ENCODE measurements at regions not wholly inside any gene's neighbourhood (a gene's known extent, or its start where the extent isn't known, plus 50 kb on each side); places are given as distances from the start of the nearest gene placed in this dataset.
A peak's percentile ranks its signal among the peaks of the same experiment; 100 is the strongest.

- in situ Hi-C loops (cut with HindIII; ENCODE audit: low sequenced_read_pairs) = no loop called here
- no peak overlapping the region for H3K4me3 ChIP-seq (ENCODE audit: low read depth, low read length)
- no peak for DNase-seq (ENCODE audit: low read depth, low spot score)
- TF ChIP-seq CTCF (IDR thresholded peaks at IDR 0.05; ENCODE audit: low read depth, low read length) = no peak
These were observed 335.9 kb upstream of the AADAT start for GRCh38 chr4:170425521-170426143.

GRCh38 chr4:170425040-170425439 is 335.3 kb upstream of the AADAT start:
- in situ Hi-C loops (cut with HindIII; ENCODE audit: low sequenced_read_pairs) = no loop called here
- no peak for TF ChIP-seq CTCF (IDR thresholded peaks at IDR 0.05; ENCODE audit: low read depth, low read length)
- DNase-seq (ENCODE audit: low read depth, low spot score) = no peak
- H3K4me3 ChIP-seq (ENCODE audit: low read depth, low read length) = no peak overlapping the region

- in situ Hi-C loops (cut with HindIII; ENCODE audit: low sequenced_read_pairs) = no loop called here
- TF ChIP-seq CTCF (IDR thresholded peaks at IDR 0.05; ENCODE audit: low read depth, low read length) = no peak
- no peak overlapping the region for H3K4me3 ChIP-seq (ENCODE audit: low read depth, low read length)
- DNase-seq (ENCODE audit: low read depth, low spot score) = peak; percentile 36
These were observed 333.4 kb upstream of the AADAT start for GRCh38 chr4:170423137-170423536.

GRCh38 chr4:170420255-170420693 is 330.5 kb upstream of the AADAT start:
- in situ Hi-C loops (cut with HindIII; ENCODE audit: low sequenced_read_pairs) = no loop called here
- no peak for TF ChIP-seq CTCF (IDR thresholded peaks at IDR 0.05; ENCODE audit: low read depth, low read length)

GRCh38 chr4:170414961-170415360 is 325.2 kb upstream of the AADAT start:
- H3K4me3 ChIP-seq (ENCODE audit: low read depth, low read length) = no peak overlapping the region
- in situ Hi-C loops (cut with HindIII; ENCODE audit: low sequenced_read_pairs) = no loop called here
- DNase-seq (ENCODE audit: low read depth, low spot score) = no peak
- no peak for TF ChIP-seq CTCF (IDR thresholded peaks at IDR 0.05; ENCODE audit: low read depth, low read length)

More at GRCh38 chr4:170420255-170420693, 330.5 kb upstream of the AADAT start:
- no peak overlapping the region for H3K4me3 ChIP-seq (ENCODE audit: low read depth, low read length)
- no peak for DNase-seq (ENCODE audit: low read depth, low spot score)

- no peak for TF ChIP-seq CTCF (IDR thresholded peaks at IDR 0.05; ENCODE audit: low read depth, low read length)
- DNase-seq (ENCODE audit: low read depth, low spot score) = no peak
- no peak overlapping the region for H3K4me3 ChIP-seq (ENCODE audit: low read depth, low read length)
- in situ Hi-C loops (cut with HindIII; ENCODE audit: low sequenced_read_pairs) = no loop called here
These were observed 324.6 kb upstream of the AADAT start for GRCh38 chr4:170414360-170414759.

Data from astrocyte of the spinal cord (primary cell).